ENCODE measurements at regions not wholly inside any gene's neighbourhood (a gene's known extent, or its start where the extent isn't known, plus 50 kb on each side); places are given as distances from the start of the nearest gene placed in this dataset.

DNA sequence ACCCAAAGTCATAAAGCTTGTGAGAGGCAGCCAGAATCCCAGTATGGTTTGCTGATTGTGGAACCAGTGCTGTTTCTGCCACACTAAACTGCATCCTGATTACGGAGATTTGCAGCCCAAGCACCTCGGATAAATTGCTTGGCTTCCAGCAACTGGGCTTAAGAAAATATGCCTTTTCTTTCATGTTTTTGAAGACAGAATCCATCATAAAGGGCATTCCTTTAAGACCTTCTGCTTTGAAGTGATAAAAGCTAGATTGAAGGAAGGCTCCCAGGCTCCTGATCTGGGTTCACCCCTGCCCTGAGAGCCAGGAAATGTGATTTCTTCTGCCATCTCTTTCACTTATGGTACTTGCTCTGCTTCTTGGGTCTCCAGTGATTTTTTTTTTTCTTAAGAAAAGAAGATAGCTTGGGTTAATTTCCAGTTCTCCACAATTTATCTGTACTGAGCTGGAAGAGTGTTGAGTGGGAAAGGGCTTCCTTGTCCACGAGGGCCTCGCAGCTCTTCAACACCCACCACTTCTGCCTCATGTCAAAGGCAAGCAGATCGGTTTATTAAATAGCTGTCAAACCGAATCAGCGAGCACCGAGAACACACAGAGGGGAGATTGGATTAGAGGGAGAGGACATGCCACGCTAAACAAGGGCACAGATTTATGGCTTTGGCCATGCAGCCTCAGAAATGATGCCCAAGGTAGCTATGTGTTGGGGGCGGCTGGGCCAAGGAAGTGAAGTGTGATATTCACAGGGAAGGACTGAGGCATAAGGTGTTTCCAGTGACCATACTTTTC lies 94.9 kb upstream of the TBX20 start:
- in situ Hi-C loops (cut with MboI), result no loop called here
- BruUV-seq (replicated peaks), result no TSS peak

GRCh38 chr7:35342786-35343185 lies 88.9 kb upstream of the TBX20 start:
- H4K20me1 ChIP-seq (ENCODE audit: control insufficient read depth, insufficient read depth), result no peaks in the 10 kb centered on the region
- H3K4me2 ChIP-seq (ENCODE audit: control insufficient read depth, insufficient read depth), result no peak overlapping the region
- FAIRE-seq (no peak), DNase-seq (ENCODE audit: low read depth, low spot score) (no peak), ATAC-seq (no peak)
- no peaks in the 10 kb centered on the region for H3K79me2 ChIP-seq (ENCODE audit: control insufficient read depth, insufficient read depth, low read length)
- no peak overlapping the region for H3K9ac ChIP-seq (ENCODE audit: control insufficient read depth, insufficient read depth, low read length)
- no peaks in the 10 kb centered on the region; a peak in 1 of 4 replicates for H3K27me3 ChIP-seq (replicated peaks in 1 of 2; ENCODE audit: control insufficient read depth in 2 of 2, insufficient read depth in 2 of 2, low read length in 1 of 2)
- TF ChIP-seq IKZF1 (conservative IDR thresholded peaks at IDR 0.05) (no peak), EZH2 (IDR thresholded peaks at IDR 0.05; ENCODE audit: borderline replicate concordance, control insufficient read depth, low read depth, low read length) (no peak), CREM (IDR thresholded peaks at IDR 0.05; ENCODE audit: low read depth) (no peak), SPI1 (IDR thresholded peaks at IDR 0.05; ENCODE audit: borderline replicate concordance, insufficient read depth, low read depth, low read length) (no peak), POLR2AphosphoS2 (IDR thresholded peaks at IDR 0.05; ENCODE audit: low read depth, low read length) (no peak)
- TF ChIP-seq, protein P1, sequence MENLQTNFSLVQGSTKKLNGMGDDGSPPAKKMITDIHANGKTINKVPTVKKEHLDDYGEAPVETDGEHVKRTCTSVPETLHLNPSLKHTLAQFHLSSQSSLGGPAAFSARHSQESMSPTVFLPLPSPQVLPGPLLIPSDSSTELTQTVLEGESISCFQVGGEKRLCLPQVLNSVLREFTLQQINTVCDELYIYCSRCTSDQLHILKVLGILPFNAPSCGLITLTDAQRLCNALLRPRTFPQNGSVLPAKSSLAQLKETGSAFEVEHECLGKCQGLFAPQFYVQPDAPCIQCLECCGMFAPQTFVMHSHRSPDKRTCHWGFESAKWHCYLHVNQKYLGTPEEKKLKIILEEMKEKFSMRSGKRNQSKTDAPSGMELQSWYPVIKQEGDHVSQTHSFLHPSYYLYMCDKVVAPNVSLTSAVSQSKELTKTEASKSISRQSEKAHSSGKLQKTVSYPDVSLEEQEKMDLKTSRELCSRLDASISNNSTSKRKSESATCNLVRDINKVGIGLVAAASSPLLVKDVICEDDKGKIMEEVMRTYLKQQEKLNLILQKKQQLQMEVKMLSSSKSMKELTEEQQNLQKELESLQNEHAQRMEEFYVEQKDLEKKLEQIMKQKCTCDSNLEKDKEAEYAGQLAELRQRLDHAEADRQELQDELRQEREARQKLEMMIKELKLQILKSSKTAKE (IDR thresholded peaks at IDR 0.05; ENCODE audit: low read depth, poor library complexity, severe bottlenecking), result no peak
- WGBS (ENCODE audit: insufficient coverage, insufficient replicate concordance, low lambda C conversion rate, missing lambda C conversion rate), result 46% methylated on average over 3 of the region's 3 CpGs
- ChIA-PET POLR2A (no interaction called here), RAD21 (ENCODE audit: unreplicated experiment) (no interaction called here), SMC1A (ENCODE audit: uncharacterized antibody, unreplicated experiment) (no interaction called here), CTCF (no interaction called here)
- H3K36me3 ChIP-seq (ENCODE audit: control insufficient read depth in 2 of 2, insufficient read depth in 2 of 2, low read length in 1 of 2), result no peaks in the 10 kb centered on the region
- H3K27ac ChIP-seq (ENCODE audit: control insufficient read depth, insufficient read depth), result no peak overlapping the region
- H3K4me3 ChIP-seq, result no peak overlapping the region
- no peak overlapping the region for H2AFZ ChIP-seq (ENCODE audit: control insufficient read depth, low read depth, low read length)
- H3K4me1 ChIP-seq (ENCODE audit: control insufficient read depth, insufficient read depth, low read length), result no peaks in the 10 kb centered on the region
- BruUV-seq (replicated peaks), result no TSS peak
- H3K9me3 ChIP-seq (replicated peaks; ENCODE audit: control insufficient read depth, insufficient read depth, low read length), result no peaks in the 10 kb centered on the region; the same call in 2 of the 3 replicates
- in situ Hi-C loops (cut with MboI) (no loop called here), intact Hi-C loops (cut with micrococcal nuclease; ENCODE audit: unreplicated experiment) (no loop called here)

More for the DNA sequence above, 94.9 kb upstream of the TBX20 start:
- ChIA-PET RAD21 (ENCODE audit: unreplicated experiment) (no interaction called here), POLR2A (no interaction called here), SMC1A (ENCODE audit: uncharacterized antibody, unreplicated experiment) (no interaction called here), CTCF (no interaction called here)
- no peaks in the 10 kb centered on the region for H4K20me1 ChIP-seq (ENCODE audit: control insufficient read depth, insufficient read depth)
- ATAC-seq (no peak), FAIRE-seq (no peak), DNase-seq (ENCODE audit: low read depth, low spot score) (no peak)
- no peak overlapping the region for H2AFZ ChIP-seq (ENCODE audit: control insufficient read depth, low read depth, low read length)
- H3K9me3 ChIP-seq (replicated peaks; ENCODE audit: control insufficient read depth, insufficient read depth, low read length), result no peaks in the 10 kb centered on the region
- no peak overlapping the region for H3K9ac ChIP-seq (ENCODE audit: control insufficient read depth, insufficient read depth, low read length)
- H3K27ac ChIP-seq (ENCODE audit: control insufficient read depth, insufficient read depth), result no peak overlapping the region
- no peaks in the 10 kb centered on the region for H3K36me3 ChIP-seq (ENCODE audit: control insufficient read depth in 2 of 2, insufficient read depth in 2 of 2, low read length in 1 of 2)
- WGBS (ENCODE audit: insufficient coverage, insufficient replicate concordance, low lambda C conversion rate, missing lambda C conversion rate), result 23% methylated on average over 10 of the region's 10 CpGs
- no peak overlapping the region for H3K4me2 ChIP-seq (ENCODE audit: control insufficient read depth, insufficient read depth)
- no peaks in the 10 kb centered on the region for H3K79me2 ChIP-seq (ENCODE audit: control insufficient read depth, insufficient read depth, low read length)
- TF ChIP-seq TBL1XR1 (IDR thresholded peaks at IDR 0.05; ENCODE audit: low read depth, low read length), result no peak
- no peak for TF ChIP-seq STAT1 (conservative IDR thresholded peaks at IDR 0.05)
- no peak for TF ChIP-seq MYC (IDR thresholded peaks at IDR 0.05; ENCODE audit: insufficient read depth, insufficient read length, insufficient replicate concordance, low read length, severe bottlenecking)
- no peaks in the 10 kb centered on the region; a peak in 1 of 4 replicates for H3K27me3 ChIP-seq (replicated peaks in 1 of 2; ENCODE audit: control insufficient read depth in 2 of 2, insufficient read depth in 2 of 2, low read length in 1 of 2)
- H3K4me3 ChIP-seq, result no peak overlapping the region
- intact Hi-C loops (cut with micrococcal nuclease; ENCODE audit: unreplicated experiment), result no loop called here
- H3K4me1 ChIP-seq (ENCODE audit: control insufficient read depth, insufficient read depth, low read length), result no peaks in the 10 kb centered on the region

All from GM12878 (cell line).